ENCODE measurements at regions not wholly inside any gene's neighbourhood (a gene's known extent, or its start where the extent isn't known, plus 50 kb on each side); places are given as distances from the start of the nearest gene placed in this dataset.
"Not testable (repeated sequence)": the region's sequence is repeated elsewhere in the genome, so short reads cannot be mapped to it uniquely, and the experiment has no call there.

DNA sequence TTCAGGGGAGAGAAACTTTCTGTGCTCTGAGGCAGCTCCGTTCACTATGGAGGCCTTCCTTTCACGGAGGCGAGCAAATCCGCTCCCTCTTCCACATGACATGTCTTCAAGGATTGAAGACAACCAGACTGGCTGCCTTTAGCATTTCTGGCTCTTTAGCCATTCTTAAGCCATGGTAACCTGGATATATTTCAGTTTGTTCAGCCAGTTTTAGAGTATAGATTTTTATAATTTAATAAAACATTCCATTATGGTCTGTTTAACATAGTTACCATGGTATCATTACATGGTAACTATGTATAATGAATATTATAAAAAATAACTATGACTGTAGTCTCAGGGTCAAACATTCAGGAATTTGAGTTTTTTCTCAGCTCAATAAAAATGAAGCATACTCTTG lies 54.2 kb upstream of the NFIA start:
- no peak for DNase-seq

DNA sequence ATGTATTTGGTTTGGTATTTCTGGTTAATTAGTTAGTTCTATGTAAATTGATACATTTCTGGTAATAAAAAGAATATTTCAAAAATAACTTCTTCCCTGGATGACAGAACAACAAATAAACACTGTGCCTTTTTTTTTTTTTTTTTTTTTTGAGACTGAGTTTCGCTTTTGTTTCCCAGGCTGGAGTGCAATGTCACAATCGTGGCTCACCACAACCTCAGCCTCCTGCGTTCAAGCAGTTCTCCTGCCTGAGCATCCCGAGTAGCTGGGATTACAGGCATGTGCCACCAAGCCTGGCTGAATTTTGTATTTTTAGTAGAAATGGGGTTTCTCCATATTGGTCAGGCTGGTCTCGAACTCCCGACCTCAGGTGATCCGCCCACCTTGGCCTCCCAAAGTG lies 64.3 kb upstream of the NFIA start:
- DNase-seq = not testable (repeated sequence)

GRCh38 chr1:61017651-61018050 lies 64.7 kb upstream of the NFIA start:
- no peak for DNase-seq

DNA sequence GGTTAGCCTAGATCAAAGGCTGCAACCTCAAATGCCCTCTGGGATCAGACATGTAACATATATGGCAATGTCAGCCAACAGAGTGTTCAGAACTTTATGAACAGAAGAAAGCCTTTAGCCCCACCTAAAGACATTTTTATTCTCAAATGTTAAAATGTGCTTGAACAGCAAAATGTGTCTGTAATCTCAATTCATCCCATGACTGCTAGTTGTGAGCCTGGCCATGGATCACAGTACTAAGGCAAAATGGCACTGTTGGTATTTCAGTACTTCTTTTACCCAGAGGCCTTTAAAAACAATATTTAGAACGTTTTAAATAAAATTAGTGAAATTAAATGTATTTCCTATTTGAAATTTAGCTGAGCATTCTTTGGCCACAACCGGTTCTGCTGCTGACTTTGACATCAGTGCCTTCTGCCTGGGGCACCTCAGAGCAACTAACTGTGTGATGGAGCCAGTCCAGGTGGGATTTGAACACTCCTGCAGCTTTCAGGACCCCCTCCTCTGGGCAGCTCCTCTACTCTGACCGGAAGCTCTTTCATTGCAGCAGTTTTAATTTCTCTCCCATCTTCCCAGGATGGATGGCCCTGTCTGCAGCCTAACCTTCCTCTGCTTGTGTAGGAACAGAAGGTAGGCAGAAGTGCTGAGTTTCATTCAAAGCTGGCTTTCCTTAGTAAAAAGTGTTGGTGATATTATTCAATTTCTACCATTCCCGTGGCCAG lies 68.3 kb upstream of the NFIA start:
- DNase-seq = no peak

DNA sequence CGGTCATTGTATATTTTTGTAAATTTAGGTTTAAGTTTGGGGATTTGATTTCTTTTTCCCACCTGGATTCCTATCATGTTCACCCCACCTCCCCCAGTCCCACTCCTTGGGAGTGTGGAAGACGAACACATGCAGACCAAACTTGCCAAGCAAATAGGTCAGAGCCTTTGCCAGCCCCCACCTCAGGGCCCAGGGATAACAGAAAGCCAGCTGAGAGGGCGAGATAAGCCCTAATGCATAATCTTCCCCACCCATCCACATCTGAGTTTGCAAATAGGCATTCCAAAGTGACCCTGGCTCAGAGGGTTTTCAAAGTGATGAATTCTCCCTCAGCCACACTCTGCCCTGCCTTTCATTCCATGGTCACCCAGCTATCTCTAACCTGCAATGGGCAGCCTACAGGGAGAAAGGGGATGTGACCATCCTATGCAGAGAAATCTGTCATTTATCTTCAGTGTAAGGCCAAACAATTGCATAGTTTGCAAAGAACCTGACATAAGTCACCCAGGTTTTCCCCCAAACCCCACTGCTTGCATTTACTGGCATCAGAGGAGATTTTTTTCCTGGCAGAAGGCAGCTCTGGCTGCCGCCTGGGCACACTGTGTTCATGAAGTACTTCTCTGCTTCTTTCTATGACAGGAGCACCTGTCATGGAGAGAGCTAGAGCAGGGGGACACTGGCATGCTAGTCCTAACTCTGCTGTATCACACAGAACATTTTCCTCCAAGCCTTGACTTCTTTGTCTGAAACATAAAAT lies 69.0 kb upstream of the NFIA start:
- no peak for DNase-seq

DNA sequence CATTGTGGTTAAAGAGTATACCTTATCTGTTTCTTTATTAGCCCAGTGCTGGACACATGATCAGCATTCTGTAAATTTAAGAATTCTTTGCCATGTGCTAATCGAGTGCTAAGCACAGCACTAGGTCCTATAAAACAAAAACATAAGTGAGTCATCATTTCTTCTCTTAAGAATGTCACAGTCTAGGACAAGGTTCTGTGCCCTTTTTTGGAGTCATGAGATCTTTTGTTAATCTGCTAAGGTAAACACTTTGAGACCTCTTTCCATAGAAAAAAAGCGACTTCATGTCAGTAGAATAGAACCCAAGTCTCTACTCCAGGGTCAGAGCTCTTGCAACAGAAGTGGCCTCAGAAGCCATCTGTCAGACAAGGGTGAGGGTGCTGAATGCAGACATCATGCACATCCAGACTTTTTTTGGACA lies 70.0 kb upstream of the NFIA start:
- DNase-seq = no peak

GRCh38 chr1:61011561-61012263 lies 70.6 kb upstream of the NFIA start:
- DNase-seq = no peak

DNA sequence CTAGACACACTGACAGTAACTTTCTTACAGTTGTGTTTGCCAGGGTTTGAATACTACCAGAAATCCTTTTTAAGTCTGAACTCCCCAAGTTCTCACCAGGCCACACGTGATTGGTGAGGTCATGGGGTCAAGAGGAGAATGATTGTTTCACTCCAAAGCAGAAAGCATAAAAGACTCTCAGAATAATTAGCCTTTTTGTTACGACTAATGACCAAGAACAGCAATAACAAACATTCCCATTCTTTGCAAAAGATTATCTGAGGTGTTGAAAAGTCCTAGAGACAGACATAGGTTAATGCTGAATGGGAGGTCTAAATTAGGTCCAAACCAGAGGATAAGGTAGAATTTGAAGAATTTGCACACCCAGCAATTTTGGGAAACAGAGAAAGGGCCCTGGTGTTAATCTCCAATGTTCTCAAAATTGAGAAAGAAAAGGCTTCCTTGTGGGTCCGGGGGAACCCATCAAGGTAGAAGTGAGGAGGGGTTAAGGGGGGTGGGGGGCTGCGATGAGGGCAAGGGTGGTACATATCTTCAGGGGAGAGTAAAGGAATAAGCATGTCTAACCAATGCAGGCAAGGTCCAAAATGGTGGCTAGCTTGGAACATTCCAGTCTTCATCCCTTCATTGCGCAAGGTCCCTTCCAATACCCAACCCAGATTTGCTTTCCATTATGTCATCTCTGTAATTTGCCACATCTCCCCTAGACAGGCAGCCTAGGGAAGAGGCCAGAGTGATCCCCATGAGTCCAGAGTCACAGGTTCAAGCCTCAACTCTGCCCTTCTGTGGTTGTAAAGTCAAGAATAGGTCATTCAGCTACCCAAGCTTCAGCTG lies 74.6 kb upstream of the NFIA start:
- DNase-seq = no peak

- no peak for DNase-seq
These were observed 76.5 kb upstream of the NFIA start for GRCh38 chr1:61005614-61006580.

GRCh38 chr1:61004262-61005003 lies 77.9 kb upstream of the NFIA start:
- DNase-seq = no peak

GRCh38 chr1:61000327-61000726 lies 82.0 kb upstream of the NFIA start:
- no peak for DNase-seq

- no peak for DNase-seq
These were observed 83.6 kb upstream of the NFIA start for GRCh38 chr1:60998786-60999185.

DNA sequence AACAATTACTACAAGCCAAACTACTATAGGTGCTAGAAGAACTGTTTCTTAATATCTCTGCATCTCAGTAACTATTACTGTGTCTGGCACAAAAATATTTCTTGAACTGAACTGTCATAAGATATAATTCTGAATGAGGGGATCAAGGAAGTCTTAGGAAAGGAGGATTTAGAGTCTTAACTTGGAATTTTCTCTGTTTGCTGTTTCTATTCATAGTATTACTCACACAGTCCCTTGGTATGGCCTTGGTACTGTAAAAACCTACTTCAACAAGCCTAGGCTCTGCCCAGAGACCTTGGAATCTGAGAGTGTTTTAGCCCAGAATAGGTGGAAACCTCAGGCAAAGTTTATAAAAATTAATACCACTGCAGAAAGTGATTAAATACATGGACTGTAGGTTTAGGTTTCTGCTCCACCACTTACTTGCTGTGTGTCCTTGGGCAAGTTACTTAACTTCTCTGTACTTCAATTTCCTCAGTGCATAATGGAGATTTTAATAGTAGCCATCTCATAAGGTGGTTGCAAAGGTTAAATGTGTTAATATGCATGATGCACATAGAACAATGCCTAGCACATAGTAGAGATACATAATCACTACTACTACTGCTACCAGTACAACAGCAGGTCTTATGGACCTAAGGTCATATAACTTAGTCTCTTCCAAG lies 87.4 kb upstream of the NFIA start:
- no peak for DNase-seq

GRCh38 chr1:60994369-60994768 lies 88.0 kb upstream of the NFIA start:
- DNase-seq = no peak

GRCh38 chr1:60992165-60992564 lies 90.2 kb upstream of the NFIA start:
- DNase-seq = no peak

DNA sequence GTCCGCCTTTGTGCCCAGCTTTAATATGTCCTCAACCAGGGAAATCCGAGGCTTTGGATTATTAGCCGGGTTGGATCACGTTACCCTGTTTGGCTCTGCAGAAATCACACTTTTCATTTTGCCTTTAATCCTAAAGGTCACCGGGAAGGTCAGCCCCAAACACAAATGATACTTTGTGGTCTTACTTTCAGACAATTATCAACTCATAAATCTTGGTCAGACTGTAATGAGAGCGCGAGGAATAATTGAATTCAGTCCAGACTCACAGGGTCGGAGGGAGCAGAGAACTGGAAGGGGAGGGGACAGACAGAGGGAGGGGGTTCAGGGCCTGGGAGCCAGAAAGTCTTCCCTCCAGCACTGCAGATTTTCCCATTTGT lies 91.7 kb upstream of the NFIA start:
- DNase-seq = peak; percentile 31

DNA sequence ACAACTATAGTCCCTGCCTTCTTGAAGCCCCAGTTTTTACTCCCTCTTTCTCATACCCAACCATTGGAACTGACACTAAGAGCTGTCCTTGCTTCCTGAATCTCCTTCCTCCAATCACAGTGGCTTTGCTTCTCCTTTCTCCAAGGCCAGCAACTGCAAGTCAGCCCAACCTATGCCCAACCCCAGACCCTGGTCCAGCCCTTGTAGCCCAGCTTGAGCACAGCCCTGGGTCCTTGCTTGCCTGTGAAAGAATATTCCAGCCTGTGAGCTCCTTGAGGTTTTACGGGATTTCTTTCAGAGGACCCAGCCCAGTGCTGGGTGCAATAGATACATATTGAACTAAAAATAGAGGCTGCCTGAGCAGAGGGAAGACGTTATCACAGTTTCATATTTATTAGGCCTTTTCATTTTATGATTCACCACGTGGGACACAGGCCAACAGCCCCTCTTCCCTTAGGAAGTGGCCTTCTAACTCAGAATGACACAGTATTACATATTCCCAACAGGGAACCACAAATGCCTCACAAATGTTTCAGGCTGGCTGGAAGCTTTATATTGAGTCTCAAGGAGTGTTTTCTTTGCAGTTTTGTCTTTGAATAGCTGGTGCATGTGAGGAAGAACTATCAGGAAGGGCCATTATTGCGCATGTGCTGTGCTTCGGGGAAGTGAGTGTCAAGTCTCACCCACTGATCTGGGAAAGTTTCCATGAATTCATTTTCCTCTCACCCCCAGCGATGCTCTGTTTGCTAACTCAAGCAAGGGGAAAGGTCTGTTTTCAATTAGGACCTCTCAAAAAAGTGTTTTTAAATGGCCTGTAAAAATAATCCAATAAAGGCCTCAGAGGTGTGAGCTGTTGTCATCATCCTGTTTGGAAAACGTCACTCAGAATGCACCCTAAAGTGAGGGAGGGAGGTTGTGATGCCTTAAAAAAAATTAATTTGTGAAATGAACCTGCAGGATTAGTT lies 92.3 kb upstream of the NFIA start:
- peak; percentile 98 for DNase-seq

DNA sequence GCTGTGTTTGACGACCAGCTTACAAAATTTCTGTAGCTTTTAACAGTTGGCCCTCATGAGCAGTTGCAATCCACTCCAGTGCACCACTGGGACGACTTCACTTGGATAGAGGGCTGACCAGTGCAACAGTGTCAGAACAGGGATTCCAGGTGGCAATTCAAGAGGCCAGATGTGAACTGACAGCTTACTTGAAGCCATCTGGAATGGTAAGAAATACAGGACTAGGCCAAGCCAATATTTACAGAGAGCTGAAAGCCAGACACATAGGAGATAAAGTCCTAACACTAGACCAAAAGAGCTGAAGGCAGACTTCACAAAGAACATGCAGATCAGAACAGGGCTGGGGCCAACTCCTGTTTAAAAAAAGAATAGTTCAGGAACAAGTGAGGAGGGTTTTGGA lies 93.5 kb upstream of the NFIA start:
- DNase-seq = no peak

DNA sequence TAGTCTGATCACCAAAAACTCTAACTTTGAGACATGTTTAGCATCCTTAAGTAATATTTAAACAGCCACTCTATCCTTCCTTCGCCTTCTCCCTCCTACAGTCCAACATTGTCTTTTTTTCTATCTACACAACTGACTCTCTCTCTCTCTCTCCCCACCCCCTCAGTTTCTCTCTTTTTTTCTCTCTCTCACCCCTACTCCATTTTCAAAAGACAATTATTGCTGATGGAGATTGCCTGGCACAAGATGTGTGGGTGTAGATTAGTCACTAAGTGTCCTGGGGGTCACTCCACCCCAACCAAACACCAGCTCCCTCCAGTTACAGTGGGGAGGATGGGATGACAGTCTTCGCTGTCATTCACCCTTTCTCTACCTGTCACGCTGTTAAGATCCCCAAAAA lies 94.5 kb upstream of the NFIA start:
- DNase-seq = no peak
